ENCODE measurements at regions not wholly inside any gene's neighbourhood (a gene's known extent, or its start where the extent isn't known, plus 50 kb on each side); places are given as distances from the start of the nearest gene placed in this dataset.
A peak's percentile ranks its signal among the peaks of the same experiment; 100 is the strongest.
"Not testable (repeated sequence)": the region's sequence is repeated elsewhere in the genome, so short reads cannot be mapped to it uniquely, and the experiment has no call there.

GRCh38 chr2:145411493-145411892, 891.6 kb upstream of the ZEB2 start:
- FAIRE-seq (peak; percentile 90), DNase-seq (ENCODE audit: insufficient read length, low spot score) (peak; percentile 9)

DNA sequence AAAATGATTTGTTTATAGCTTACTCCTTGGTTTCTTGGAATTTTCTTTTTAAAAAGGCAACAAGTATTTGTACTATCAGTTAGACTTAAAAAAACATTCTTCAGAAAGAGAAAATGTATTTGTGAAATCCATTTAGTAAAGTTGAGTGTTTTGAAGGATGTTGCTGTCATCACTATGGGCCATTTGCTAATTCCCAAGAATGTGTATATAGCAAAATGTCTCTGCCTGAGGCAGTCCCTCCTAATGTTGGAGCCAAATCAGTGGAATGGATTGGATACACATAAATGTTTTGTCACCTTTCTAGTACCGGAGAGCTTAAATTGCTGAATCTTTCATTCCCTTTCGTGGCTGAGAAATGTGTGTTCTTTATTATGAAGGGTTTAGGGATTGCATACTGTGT, 890.2 kb upstream of the ZEB2 start:
- FAIRE-seq, result no peak

DNA sequence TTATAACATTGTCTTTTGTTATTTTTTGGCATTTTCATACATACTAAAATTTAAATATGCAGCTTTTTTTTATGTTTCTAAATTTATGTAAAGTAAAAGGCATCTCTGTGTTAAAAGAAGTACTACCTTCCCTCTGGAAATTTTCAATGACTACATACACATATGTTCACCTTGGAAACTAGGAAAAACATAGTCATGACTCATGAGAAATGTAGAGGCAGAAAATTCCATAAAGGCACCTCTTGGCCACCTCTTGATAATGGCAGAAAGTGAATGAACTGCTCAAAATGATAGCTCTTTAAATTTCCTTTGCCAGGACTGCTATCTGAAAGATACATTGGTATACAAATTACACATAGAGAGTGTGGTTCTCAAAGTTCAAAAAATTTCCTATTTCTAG, 889.1 kb upstream of the ZEB2 start:
- DNase-seq (ENCODE audit: insufficient read length, low spot score) (no peak), FAIRE-seq (no peak)

More for the DNA sequence above, 890.2 kb upstream of the ZEB2 start:
- no peak for DNase-seq (ENCODE audit: insufficient read length, low spot score)

DNA sequence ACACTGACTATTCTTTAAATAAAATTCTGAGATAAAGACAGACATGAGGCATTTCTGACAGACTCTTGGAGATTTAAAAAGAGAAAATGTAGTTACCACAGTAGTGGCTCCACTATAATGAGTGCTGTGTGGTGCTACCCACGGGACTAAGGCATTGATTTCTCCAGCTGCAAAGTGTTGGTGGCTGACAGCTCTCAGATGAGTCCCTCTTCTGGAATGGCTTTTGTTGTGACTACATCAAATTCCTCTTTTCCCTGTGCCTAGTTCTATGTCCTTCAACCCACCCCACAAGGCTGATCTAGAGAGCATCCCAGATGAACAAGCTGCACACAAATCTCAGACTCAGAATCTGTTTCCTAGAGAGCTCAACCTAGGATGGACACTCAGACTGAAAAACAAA, 884.8 kb upstream of the ZEB2 start:
- no peak for DNase-seq (ENCODE audit: insufficient read length, low spot score)
- no peak for FAIRE-seq

- DNase-seq (ENCODE audit: insufficient read length, low spot score) (no peak), FAIRE-seq (no peak)
These were observed 882.9 kb upstream of the ZEB2 start for GRCh38 chr2:145402706-145403277.

DNA sequence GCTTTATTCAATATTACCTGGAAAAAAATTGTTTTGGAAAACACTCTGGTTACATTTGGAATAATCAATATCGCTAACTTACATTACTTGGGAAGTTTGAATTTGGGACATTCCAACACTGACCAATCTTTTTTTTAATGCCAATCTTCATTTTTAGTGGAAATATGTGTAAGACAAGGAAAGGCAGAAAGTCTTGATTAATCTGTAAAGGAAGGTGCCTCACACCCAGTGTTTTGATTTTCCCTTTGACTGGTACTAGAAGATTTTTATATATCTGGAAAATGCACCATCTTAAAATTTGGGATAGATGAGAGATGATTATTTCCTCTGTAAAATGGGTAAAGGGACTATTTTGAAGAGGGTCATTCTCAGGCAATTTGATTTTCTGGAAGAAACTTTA, 879.2 kb upstream of the ZEB2 start:
- DNase-seq (ENCODE audit: insufficient read length, low spot score) (no peak), FAIRE-seq (no peak)

- FAIRE-seq, result no peak
- DNase-seq (ENCODE audit: insufficient read length, low spot score), result no peak
These were observed 874.3 kb upstream of the ZEB2 start for GRCh38 chr2:145394181-145394580.

- FAIRE-seq (no peak), DNase-seq (ENCODE audit: insufficient read length, low spot score) (no peak)
These were observed 867.1 kb upstream of the ZEB2 start for GRCh38 chr2:145386973-145387372.

GRCh38 chr2:145383961-145384360, 864.0 kb upstream of the ZEB2 start:
- no peak for FAIRE-seq
- no peak for DNase-seq (ENCODE audit: insufficient read length, low spot score)

DNA sequence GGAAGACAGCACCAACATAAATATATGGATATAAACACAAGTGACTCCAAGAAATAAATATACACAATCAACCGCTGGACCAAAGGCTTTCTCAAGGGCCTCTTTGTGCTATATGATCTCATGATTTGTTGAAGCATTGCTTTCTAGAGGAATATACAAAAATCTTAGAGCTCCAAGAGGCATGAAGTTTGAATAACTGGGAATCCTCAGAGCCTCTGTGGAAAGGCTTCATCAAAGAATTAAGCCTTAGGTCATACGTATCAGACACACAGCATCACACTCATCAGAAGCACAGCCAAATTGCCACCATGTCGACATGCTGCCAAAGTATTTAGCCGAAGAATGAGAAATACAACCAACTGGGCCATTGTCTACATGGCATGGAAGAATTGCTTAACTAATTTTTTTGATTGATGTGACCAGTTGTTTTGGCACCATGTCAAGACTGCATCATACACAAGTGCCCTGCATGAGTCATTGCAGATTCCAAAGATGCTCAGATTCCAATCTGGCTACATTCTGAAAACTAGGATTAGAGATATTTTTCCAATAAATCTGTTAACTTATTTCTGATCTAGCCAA, 860.6 kb upstream of the ZEB2 start:
- DNase-seq (ENCODE audit: insufficient read length, low spot score), result no peak
- no peak for FAIRE-seq

- DNase-seq (ENCODE audit: insufficient read length, low spot score) (no peak), FAIRE-seq (no peak)
These were observed 860.0 kb upstream of the ZEB2 start for GRCh38 chr2:145379934-145380333.

DNA sequence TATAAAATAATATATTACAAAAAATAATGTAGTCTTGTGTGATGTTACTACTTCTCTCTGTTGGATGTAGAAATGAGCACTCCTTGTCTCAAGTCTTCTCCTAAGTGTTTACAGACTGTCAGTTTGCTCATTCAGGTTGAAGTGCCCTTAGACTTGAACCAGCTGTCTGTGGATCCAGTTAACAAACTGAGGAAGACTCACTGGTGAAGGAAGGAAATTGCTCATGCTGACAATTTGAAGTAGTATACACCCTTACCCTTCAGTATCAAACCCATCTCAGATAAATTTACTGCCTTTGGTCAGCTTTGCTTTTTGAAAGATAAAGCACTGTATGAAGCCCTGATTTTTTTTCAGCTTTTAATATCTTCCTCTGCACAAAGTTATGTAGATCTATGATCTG, 854.2 kb upstream of the ZEB2 start:
- DNase-seq (ENCODE audit: insufficient read length, low spot score) (no peak), FAIRE-seq (no peak)

DNA sequence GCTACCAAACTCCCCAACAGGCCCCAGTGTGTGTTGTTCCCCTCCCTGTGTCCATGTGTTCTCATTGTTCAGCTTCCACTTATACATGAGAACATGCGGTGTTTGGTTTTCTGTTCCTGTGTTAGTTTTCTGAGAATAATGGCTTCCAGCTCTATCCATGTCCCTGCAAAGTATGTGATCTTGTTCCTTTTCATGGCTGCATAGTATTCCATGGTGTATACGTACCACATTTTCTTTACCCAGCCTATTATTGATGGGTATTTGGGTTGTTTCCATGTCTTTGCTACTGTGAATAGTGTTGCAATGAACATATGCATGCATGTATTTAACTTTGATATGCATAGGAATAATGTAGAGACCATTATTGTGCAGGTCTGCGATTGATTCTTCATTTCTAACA, 847.4 kb upstream of the ZEB2 start:
- not testable (repeated sequence) for FAIRE-seq; DNase-seq (ENCODE audit: insufficient read length, low spot score)

GRCh38 chr2:145366341-145366740, 846.4 kb upstream of the ZEB2 start:
- no peak for DNase-seq (ENCODE audit: insufficient read length, low spot score)
- FAIRE-seq, result no peak

DNA sequence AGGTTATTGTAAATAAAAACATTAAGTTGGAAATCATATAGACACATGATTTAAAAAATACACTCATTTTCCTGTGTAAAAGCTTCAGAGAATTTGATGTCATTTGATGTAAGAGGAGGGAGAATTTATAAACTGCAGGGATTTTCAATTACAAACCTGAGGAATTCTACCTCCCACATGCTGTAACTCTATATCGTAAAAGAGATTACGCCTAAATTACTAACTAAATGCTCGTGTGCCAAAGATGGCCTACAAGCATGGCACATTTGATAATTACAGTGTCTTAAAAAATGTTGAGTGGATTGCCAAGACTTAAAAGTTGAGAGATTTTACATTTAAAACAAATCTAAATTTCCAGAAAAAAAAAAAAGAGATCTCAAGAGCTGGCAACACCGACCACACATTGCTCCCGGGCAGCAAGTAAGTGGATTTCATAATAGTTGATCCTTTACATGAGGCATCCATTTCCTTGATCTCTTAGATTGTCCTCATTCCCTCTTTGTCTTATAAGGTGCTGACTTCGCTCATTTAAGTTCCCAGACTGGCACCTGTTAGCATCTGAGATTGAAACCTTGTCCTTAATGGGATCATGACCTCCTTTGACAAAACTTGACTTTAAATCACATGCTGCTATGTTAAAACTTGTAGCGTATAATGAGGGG, 840.3 kb upstream of the ZEB2 start:
- no peak for DNase-seq (ENCODE audit: insufficient read length, low spot score)

GRCh38 chr2:145359561-145359960, 839.6 kb upstream of the ZEB2 start:
- DNase-seq (ENCODE audit: insufficient read length, low spot score) (no peak), FAIRE-seq (no peak)

More for the DNA sequence above, 840.3 kb upstream of the ZEB2 start:
- no peak for FAIRE-seq

- DNase-seq (ENCODE audit: insufficient read length, low spot score), result no peak
- no peak for FAIRE-seq
These were observed 836.1 kb upstream of the ZEB2 start for GRCh38 chr2:145356056-145356455.

DNA sequence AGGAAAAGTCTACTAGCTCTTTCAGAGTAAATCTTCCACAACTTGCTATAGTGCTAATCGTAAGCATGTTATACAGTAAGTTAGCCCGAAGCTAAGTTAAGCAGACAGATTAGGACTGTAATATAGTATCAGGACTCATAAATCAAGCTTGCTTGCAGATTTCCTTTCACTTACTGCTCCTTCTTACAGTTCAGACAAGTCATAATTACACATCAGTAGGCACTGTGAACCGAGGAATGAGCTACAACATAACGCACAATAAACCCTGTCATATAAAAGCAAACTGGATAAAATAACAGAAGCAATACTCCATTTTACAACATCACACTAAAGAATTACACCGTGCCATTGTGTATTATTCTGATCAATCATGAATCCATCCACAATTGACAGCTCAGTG, 832.6 kb upstream of the ZEB2 start:
- FAIRE-seq (no peak), DNase-seq (ENCODE audit: insufficient read length, low spot score) (no peak)

DNA sequence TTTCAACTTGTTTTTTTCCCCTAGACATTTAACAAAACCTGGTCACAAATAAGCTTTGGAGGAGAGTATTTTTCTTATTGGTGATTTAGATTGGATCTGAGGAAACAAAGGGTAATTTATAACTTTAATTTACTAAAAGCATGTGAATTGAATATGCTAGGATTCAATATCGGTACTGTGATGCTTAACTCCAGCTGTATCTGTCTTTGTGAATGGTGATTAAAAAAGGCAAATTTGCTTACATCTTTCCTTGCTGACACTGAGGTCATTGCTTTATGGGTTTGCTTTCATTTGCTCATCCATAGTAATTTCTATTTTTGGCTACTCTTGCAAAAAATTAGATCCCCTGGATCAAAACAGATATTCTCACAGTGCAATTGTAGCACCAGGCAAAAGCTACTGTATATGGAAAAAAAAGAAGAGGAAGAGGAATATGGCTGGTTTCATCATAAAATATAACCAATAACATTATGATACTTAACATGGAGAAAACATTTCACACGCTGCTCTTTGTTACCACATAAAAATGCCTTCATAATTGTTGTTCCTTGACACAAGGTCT, 832.0 kb upstream of the ZEB2 start:
- DNase-seq (ENCODE audit: insufficient read length, low spot score) (no peak), FAIRE-seq (no peak)

- DNase-seq (ENCODE audit: insufficient read length, low spot score) (no peak), FAIRE-seq (no peak)
These were observed 830.1 kb upstream of the ZEB2 start for GRCh38 chr2:145350011-145350410.

DNA sequence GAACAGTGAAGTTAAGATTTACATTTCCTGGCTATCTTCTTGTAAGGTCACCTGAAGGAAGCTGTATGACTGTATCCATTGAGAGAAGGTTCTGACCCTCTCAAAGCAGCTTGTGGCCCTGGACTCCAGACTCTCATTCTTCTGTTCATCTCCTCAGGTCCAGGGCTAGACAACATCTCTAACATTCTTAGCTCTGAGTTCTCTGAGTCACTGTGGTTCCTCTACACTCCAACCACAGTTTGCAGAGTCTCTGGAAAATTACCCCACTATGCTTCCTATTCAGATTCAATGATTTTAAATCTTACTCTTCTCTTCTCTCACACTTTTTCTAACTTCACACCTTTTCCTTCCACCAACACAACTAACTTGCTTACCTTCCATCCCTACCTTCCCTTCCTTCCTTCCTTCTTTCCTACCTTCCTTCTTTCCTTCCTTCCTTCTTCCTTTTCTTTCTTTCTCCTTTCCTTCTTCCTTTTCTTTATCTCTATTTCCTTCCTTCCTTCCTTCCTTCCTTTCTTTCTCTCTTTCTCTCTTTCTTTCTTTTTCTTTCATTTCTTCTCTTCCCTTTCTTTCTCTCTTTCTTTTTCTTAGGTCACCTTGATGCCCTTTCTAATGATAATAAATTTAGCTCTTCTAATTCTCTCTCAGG, 824.3 kb upstream of the ZEB2 start:
- DNase-seq (ENCODE audit: insufficient read length, low spot score), result no peak
- no peak for FAIRE-seq

DNA sequence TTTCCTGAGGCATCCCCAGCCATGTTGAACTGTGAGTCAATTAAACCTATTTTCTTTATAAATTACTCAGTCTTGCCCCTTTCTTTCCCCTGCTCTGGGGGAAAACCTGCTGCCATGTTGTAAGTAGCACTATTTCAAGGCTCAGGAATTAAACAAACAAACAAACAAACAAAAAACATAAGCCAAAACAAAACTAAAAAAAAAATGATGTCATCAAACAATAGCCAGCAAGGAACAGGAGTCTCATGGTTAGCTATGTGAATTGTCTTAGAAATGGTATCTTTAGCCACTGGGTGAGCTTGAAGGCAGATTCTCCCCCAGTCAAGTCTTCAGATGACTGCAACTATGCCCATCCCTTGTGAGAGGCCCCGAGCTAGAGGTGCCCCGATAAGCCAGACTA, 823.4 kb upstream of the ZEB2 start:
- no peak for DNase-seq (ENCODE audit: insufficient read length, low spot score)
- FAIRE-seq, result no peak

Data from GM19239 (cell line).